GM21515 (cell line): ENCODE measurements at regions not wholly inside any gene's neighbourhood (a gene's known extent, or its start where the extent isn't known, plus 50 kb on each side); places are given as distances from the start of the nearest gene placed in this dataset.
"Not testable (repeated sequence)": the region's sequence is repeated elsewhere in the genome, so short reads cannot be mapped to it uniquely, and the experiment has no call there.

Experiments
- ATAC-seq: cut with Tn5 transposase; IDR thresholded peaks from one replicate; pipeline ENCODE4 v1.9.1; 2021; ENCODE audit not compliant: unreplicated experiment

- no peak for ATAC-seq
Measured at GRCh38 chr14:35949920-35950513, 123.9 kb downstream of the BRMS1L start.

- not testable (repeated sequence) for ATAC-seq
Measured at GRCh38 chr14:35947983-35948382, 121.8 kb downstream of the BRMS1L start.

GRCh38 chr14:35944847-35945246 lies 118.7 kb downstream of the BRMS1L start:
- ATAC-seq = no peak

- ATAC-seq = no peak
Measured at GRCh38 chr14:35940291-35940690, 114.2 kb downstream of the BRMS1L start.

GRCh38 chr14:35938770-35939169 lies 112.6 kb downstream of the BRMS1L start:
- no peak for ATAC-seq

- ATAC-seq = peak; percentile 48
Measured at GRCh38 chr14:35934499-35934898, 108.4 kb downstream of the BRMS1L start.

- ATAC-seq = peak; percentile 67
Measured at GRCh38 chr14:35932659-35933159, 106.6 kb downstream of the BRMS1L start.

GRCh38 chr14:35932136-35932535 lies 106.0 kb downstream of the BRMS1L start:
- ATAC-seq = peak; percentile 31

GRCh38 chr14:35931346-35931745 lies 105.2 kb downstream of the BRMS1L start:
- ATAC-seq = no peak

- ATAC-seq = no peak
Measured at GRCh38 chr14:35929186-35929585, 103.0 kb downstream of the BRMS1L start.

GRCh38 chr14:35927727-35928126 lies 101.6 kb downstream of the BRMS1L start:
- no peak for ATAC-seq

GRCh38 chr14:35925319-35925718 lies 99.2 kb downstream of the BRMS1L start:
- ATAC-seq = no peak

GRCh38 chr14:35922590-35922989 lies 96.5 kb downstream of the BRMS1L start:
- not testable (repeated sequence) for ATAC-seq

GRCh38 chr14:35921745-35922144 lies 95.6 kb downstream of the BRMS1L start:
- no peak for ATAC-seq
